IPS-18c (cell line): ENCODE measurements at regions not wholly inside any gene's neighbourhood (a gene's known extent, or its start where the extent isn't known, plus 50 kb on each side); places are given as distances from the start of the nearest gene placed in this dataset.
"Not testable (repeated sequence)": the region's sequence is repeated elsewhere in the genome, so short reads cannot be mapped to it uniquely, and the experiment has no call there.

Experiments
- H3K4me3 ChIP-seq: 2 replicates; pipeline ENCODE4 v1.7.0; 2013; ENCODE audit warnings: low read depth, mild to moderate bottlenecking, low read length, moderate library complexity; ENCODE audit not compliant: insufficient read depth
- H3K9me3 ChIP-seq: one replicate; pipeline ENCODE4 v1.6.1; 2013; ENCODE audit warnings: mild to moderate bottlenecking, low read length, moderate library complexity; ENCODE audit not compliant: control insufficient read depth, insufficient read depth

DNA sequence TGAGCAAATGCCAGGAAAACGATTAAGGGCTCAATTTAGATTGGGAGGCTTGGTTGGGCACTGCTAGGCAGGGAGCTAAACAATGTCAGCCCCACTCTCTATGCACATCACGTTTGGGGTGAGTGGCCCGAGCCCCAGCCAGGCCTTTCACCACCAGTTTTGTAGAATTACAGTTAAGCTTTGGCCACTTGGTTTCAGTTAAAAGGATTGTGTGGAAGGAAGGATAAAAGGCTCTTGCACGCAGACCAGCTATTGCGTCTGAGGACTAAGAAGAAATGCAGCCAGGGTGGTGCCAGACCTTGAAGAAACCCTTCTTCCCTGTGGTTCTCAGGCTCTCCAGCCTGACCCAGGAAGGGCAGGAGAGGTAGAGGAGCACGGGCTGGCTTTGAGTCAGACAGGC, 125.3 kb upstream of the SLC44A1 start:
- H3K9me3 ChIP-seq: no peaks in the 10 kb centered on the region
- H3K4me3 ChIP-seq: no peak overlapping the region

DNA sequence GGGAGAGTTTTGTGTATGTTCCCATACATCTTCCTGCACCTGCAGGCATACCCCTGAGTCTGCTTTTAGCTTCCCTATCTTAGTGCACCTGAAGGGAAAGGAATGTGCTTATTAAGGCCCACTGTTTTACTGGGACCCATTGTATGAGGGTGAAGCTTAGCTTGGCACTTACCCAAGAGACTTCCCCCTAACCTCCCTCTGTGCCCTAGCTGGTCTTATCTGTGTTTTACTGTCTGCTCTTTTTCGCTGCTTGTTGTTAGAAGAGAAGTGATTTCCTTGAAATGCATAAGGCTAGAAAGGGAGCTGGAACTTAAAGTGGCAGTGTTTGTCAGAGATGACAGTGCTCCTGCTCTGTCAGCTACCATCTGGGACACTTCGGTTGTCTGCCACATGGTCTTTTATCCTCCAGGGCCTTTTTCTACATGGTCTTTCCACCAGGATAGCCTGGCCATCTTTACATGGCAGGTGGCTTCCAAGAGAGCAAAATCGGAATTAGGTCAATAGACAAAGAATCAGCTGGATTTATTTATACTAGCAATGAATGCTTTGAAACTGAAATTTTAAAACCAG, 122.5 kb upstream of the SLC44A1 start:
- Histone ChIP-seq H3K9me3 (no peaks in the 10 kb centered on the region), H3K4me3 (no peak overlapping the region)

DNA sequence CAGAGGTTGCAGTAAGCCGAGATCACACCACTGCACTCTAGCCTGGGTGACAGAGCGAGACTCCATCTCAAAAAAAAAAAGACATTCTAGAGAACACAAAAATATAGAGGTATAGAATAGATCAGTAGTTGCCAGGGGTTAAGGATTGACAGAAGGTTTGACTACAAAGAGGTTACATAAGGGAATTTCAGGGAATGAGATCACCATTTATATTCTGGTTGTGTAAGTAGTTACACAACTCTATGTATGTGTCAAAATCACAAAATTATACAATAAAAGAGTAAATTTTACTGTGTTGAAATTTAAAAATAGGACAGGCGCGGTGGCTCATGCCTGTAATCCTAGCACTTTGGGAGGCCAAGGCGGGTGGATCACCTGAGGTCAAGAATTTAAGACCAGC, 119.9 kb upstream of the SLC44A1 start:
- not testable (repeated sequence) for H3K4me3 ChIP-seq, H3K9me3 ChIP-seq

DNA sequence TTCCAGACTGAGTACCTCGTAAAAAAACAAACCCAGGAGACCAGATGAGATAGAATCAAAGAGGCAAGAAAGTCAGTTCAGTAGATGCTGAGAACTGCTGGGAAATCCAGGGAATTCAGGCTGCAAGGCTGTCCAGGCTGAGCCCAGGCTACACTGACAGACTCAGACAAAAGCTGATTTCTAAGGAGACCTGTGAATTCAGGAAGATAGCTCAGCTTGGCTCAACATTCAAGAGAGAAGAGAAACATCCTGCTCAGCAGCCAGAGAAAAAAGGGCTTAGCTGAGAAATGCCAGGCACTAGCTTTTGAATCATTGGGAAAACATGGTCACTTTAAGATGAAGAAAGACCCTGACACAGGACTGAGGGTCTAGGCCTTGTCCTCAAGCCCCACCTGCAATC, 118.2 kb upstream of the SLC44A1 start:
- H3K9me3 ChIP-seq: no peaks in the 10 kb centered on the region
- no peak overlapping the region for H3K4me3 ChIP-seq

DNA sequence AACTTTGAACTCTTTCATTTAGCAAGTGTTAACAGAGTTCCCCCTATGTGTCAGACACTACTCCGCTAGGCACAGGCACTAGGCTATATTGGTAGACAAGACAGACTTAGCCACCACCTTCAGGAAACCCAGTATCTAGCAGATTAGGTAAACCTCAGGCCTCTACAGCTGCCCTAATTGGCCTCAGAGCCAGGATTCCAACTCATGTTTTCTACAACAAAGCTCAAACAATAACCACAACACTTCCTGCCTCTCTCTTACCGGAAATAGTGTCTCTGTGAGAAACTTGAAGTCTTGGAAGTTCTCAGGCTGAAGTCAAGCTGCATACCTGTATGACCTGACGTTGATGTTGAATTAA, 116.6 kb upstream of the SLC44A1 start:
- no peak overlapping the region for H3K4me3 ChIP-seq
- no peaks in the 10 kb centered on the region for H3K9me3 ChIP-seq

DNA sequence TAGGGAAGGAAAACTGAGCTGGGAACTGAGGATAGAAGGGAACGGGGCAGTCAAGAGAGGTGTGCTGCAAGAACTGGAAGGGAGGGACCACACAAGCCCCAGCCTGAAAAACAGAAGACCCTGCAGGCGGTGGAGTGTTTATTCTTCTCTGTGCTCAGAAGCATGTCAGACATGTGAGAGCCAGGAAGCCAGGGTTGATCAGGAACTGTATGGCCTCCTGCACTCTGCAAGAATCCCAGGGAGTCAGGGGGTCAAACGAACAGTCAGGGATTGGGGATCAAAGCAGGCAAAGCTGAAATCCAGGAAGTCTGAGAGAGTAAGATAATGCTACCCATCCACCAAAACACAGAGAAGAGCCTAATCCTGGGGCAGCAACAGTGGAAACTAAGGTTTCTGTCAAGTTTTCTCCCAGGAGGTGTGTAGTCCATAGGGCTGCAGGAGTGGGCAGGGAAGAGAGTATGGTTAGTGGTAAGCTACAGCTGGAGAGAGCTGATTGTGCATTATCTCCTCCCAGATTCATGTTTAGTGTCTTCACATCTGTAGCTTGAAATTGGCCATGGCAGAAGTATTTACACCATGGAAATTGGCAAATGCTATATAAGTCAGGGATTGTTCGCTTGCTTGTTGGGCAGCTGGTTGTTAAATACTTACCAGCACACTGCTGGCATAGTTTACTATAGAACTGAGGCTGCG, 115.4 kb upstream of the SLC44A1 start:
- H3K9me3 ChIP-seq: no peaks in the 10 kb centered on the region
- no peak overlapping the region for H3K4me3 ChIP-seq

DNA sequence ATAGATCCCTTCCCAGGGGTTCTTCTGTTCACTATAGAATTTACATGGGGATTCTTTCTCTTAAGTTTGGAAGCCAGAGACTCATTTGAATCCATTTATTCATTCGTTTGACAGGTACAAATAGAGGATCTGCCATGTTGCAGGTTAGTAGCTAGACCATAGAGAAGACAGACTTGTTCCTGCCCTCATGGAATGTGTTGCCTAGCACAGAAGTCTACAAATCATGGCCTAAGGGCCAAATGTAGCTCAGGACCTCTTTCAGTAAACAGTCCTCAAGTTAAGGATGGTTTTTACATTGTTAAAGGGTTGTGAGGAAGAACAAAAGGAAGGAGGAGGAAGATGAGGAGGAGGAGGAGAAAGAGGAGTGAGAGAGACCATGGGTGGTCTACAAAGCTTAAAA, 114.7 kb upstream of the SLC44A1 start:
- no peak overlapping the region for H3K4me3 ChIP-seq
- H3K9me3 ChIP-seq: no peaks in the 10 kb centered on the region

DNA sequence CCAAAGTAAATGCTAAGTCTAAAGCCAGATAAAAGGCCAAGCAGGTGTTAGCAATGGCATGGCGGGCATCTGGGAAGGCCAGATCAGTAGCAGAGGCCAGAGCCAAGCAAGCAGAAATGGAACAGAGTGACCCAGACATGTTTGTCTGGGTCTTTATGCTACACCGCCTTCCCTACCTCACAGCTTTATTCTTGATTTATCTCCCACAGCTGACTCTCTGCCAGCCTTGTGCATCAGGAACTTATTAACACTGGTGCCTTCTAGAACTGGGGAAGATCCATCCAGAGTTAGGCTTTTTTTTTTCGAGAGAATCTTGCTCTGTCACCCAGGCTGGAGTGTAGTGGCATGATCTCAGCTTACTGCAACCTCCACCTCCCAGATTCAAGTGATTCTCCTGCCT, 112.5 kb upstream of the SLC44A1 start:
- no peak overlapping the region for H3K4me3 ChIP-seq

DNA sequence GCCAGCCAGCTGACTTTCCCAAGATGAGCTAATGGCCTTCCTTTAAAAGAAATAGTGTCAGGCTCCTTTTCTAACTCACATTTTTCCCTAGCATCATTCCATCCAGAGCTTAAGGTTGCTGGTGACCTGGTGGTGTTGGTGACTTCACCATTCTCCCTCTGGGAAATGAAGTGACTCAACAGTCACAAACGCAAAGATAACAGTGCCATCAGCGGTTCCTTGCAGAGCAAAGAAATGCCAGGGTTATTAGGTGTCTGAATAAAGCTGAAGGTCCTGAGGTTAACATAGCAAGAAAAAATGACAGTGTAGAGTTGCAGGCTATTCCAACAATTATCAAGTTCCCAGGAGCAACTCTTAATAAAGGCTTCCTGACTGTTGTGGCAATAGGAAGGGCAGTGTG, 111.8 kb upstream of the SLC44A1 start:
- Histone ChIP-seq H3K4me3 (no peak overlapping the region), H3K9me3 (no peaks in the 10 kb centered on the region)

More for the DNA sequence above, 112.5 kb upstream of the SLC44A1 start:
- no peaks in the 10 kb centered on the region for H3K9me3 ChIP-seq

DNA sequence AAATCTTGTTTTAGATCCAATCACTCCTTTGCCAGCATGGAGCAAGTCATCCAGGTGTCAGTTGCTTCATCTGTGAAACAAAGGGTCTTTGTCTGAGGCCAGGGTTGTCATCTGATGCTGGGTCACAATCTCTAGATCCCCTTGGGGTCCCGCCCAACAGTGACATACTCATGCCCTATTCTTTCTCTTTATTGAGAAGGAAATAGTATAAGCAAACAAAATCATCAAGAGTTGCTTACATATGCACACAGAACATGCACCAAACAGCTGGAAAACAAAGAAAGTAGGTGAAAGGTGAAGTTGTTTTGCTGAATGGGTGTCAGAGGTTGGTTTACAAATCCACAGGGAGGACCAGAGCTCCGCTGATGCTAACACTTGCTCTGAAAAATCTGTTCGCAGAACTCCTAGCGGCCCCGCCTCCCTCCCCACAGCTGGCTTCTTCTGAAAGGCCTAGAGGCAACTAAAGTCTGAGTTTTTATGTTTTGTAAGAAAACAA, 106.1 kb upstream of the SLC44A1 start:
- Histone ChIP-seq H3K4me3 (no peak overlapping the region), H3K9me3 (no peaks in the 10 kb centered on the region)

DNA sequence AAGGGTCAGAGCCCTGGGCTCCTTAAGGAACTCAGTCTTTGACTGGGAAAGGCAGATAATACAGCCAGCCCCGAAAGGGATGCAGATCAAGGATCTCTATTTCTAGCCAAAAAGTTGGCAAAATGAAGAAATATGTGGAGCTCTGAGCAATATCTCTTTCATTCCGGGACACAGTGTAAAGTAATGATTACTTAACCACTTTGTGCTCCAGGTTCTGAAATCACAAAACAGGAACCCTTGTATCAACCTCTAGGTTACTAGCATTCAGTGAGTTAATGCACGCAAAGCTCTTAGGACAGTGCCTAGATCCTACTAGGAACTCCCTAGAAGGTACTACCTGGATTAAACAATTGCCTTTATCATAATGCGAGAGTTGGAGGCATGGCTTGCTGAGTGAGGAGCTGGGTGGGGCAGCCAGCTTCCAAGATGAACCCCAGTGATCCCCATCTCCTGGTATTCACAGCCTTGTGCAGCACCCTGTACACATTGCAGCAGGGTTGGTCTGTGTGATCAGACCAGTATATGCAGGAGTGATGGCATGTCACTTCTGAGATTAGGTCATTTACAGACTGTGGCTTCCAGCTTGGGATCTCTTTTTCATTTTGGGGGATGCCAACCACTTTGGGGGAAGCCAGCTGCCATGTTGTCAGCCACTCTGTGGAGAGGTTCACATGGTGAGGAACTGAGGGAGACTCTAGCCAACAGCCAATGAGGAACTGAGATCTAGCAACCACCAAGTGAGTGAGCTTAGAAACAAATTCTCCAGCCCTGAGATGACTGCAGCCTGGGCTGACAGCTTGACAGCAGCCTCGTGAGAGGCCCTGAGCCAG, 103.1 kb upstream of the SLC44A1 start:
- H3K9me3 ChIP-seq: no peaks in the 10 kb centered on the region

DNA sequence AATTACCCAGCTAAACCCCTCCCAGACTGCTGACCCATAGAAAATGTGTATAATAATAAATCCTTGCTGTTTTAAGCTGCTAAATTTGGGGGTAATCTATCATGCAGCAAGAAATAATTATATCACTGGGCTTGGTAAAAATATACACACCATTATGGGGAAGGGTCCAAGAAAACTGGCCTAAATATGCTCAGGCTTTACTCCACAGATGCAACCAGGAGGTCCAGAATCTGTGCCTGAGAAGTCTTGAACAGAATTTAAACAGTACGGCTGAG, 102.5 kb upstream of the SLC44A1 start:
- Histone ChIP-seq H3K4me3 (no peak overlapping the region), H3K9me3 (no peaks in the 10 kb centered on the region)

More for the DNA sequence above, 103.1 kb upstream of the SLC44A1 start:
- no peak overlapping the region for H3K4me3 ChIP-seq

DNA sequence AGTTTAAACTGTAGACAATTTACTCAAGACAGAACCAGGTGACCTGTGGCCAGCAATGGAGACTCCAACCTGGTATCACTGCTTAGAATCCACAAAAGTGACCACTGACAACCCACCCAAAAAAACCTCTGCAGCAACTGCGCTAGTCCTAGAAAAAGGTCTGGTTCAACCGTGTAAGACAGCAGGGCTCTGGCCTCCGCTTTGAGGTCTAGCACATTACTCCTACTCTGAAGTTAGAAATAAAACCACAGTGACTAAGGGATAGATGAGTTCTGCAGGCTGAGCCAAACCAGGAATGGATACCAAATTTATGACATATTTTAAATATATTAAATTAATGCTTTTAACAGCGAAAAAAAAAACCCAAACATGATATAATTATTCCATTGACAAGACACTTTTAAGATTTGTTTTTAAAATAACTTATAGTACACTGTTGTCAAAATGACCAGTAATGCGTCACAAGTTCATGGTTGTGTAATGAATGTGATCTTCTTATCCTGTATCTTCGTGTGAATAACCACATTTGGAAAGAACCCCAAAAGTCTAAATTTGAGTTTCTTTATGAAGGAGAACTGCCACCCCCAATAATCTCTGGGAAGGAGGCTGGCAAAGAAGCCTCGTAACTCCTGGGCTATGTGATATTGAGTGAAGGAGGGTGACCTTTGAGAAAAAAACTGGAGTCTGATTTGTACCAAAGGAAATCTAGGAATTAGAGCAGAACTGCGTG, 101.9 kb upstream of the SLC44A1 start:
- Histone ChIP-seq H3K4me3 (no peak overlapping the region), H3K9me3 (no peaks in the 10 kb centered on the region)

DNA sequence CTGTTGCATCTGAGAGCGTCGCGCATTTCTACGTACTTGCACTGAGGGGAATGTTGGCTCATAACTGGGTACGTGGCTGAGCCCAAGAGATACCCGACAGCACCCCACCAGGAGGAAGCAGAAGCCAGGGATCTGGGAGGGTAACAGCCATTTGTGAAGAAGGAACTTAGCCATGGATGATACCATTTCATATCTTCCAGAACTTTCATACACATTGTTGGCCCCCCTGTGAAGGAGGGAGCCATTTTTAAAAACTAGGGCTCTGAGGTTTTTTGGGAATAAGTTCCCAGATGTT, 101.4 kb upstream of the SLC44A1 start:
- no peaks in the 10 kb centered on the region for H3K9me3 ChIP-seq
- H3K4me3 ChIP-seq: no peak overlapping the region

DNA sequence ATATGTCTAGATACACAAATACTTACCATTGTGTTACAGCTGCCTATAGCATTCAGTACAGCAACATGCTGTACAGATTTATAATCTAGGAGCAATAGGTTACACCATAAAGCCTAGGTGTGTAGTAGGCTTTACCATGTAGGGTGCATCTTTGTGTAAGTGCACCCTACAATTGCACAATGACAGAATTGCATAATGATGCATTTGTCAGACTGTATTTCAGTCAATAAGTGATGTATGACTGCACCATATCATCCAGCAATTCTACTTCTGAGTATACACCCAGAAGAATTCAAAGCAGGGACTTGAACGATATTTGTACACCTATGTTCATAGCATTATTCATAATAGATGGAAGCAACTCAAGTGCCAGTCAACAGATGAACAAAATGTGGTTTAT, 100.4 kb upstream of the SLC44A1 start:
- Histone ChIP-seq H3K4me3 (no peak overlapping the region), H3K9me3 (no peaks in the 10 kb centered on the region)

DNA sequence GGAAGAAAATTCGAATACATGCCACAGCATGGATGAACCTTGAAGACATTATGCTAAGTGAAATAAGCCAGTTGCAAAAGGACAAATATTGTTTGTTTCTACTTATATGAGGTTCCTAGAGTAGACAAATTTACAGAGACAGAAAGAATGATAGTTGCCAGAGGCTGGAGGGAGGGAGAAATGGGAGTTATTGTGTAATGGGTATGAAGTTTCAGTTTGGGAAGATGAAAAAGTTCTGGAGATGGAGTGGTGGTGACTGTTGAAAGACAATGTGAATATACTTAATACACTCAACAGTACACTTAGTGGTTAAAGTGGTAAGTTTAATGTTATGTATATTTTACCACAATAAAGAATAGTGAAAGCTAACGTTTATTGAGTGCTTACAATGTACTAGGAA, 99.6 kb upstream of the SLC44A1 start:
- Histone ChIP-seq H3K9me3 (no peaks in the 10 kb centered on the region), H3K4me3 (no peak overlapping the region)

DNA sequence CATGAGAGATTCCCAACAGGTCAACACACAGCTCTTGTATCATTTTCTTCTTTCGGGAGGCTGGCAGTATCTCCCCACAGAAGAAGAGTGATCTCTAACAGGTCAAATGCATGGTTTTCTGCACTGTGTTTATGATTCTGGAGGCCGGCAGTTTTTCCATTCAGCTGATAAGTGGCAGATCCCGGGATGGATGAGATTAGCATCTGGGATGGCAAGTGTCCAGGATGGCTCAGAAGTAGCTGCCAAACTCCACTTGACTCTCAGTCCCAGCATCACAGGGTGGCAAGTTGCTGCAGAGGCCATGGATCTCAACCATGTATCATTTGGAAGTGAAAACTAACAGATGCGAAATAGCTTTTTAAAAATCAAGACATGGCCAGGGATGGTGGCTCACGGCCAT, 97.8 kb upstream of the SLC44A1 start:
- H3K9me3 ChIP-seq: no peaks in the 10 kb centered on the region
- no peak overlapping the region for H3K4me3 ChIP-seq
